Hematopoietic multipotent progenitor cell treated with erythropoietin and hydrocortisone succinate and interleukin-3 and kit ligand, for 4 days (in vitro differentiated cells): ENCODE measurements at regions not wholly inside any gene's neighbourhood (a gene's known extent, or its start where the extent isn't known, plus 50 kb on each side); places are given as distances from the start of the nearest gene placed in this dataset.

Experiments used
- DNase-seq: peaks from one replicate; pipeline ENCODE4 v3.0.0-alpha.2; 2015

GRCh38 chr11:106344394-106344793 lies 266.9 kb downstream of the AASDHPPT start:
- DNase-seq, result no peak

- DNase-seq, result no peak
Observed at GRCh38 chr11:106344966-106345365, 267.5 kb downstream of the AASDHPPT start.

GRCh38 chr11:106353031-106353430 lies 275.6 kb downstream of the AASDHPPT start:
- no peak for DNase-seq

GRCh38 chr11:106369224-106369623 lies 291.8 kb downstream of the AASDHPPT start:
- DNase-seq, result no peak

- DNase-seq, result no peak
Observed at GRCh38 chr11:106378513-106379179, 301.2 kb downstream of the AASDHPPT start.

- no peak for DNase-seq
Observed at GRCh38 chr11:106379265-106379664, 301.8 kb downstream of the AASDHPPT start.

- no peak for DNase-seq
Observed at GRCh38 chr11:106379712-106380111, 302.2 kb downstream of the AASDHPPT start.

- DNase-seq, result no peak
Observed at GRCh38 chr11:106381895-106382294, 304.4 kb downstream of the AASDHPPT start.

GRCh38 chr11:106384429-106384828 lies 307.0 kb downstream of the AASDHPPT start:
- DNase-seq, result no peak

GRCh38 chr11:106386519-106386918 lies 309.1 kb downstream of the AASDHPPT start:
- DNase-seq, result no peak

GRCh38 chr11:106389101-106389500 lies 311.6 kb downstream of the AASDHPPT start:
- no peak for DNase-seq

GRCh38 chr11:106390078-106390477 lies 312.6 kb downstream of the AASDHPPT start:
- DNase-seq, result no peak

- DNase-seq, result no peak
Observed at GRCh38 chr11:106391771-106392420, 314.4 kb downstream of the AASDHPPT start.

GRCh38 chr11:106395716-106396349 lies 318.4 kb downstream of the AASDHPPT start:
- no peak for DNase-seq

GRCh38 chr11:106397787-106398501 lies 320.5 kb downstream of the AASDHPPT start:
- no peak for DNase-seq

- DNase-seq, result no peak
Observed at GRCh38 chr11:106398502-106399075, 321.1 kb downstream of the AASDHPPT start.

- DNase-seq, result no peak
Observed at GRCh38 chr11:106399076-106399511, 321.6 kb downstream of the AASDHPPT start.

- no peak for DNase-seq
Observed at GRCh38 chr11:106399624-106400023, 322.2 kb downstream of the AASDHPPT start.

- no peak for DNase-seq
Observed at GRCh38 chr11:106400949-106401570, 323.6 kb downstream of the AASDHPPT start.

GRCh38 chr11:106403751-106404150 lies 326.3 kb downstream of the AASDHPPT start:
- DNase-seq, result no peak

GRCh38 chr11:106409222-106409621 lies 331.8 kb downstream of the AASDHPPT start:
- no peak for DNase-seq

GRCh38 chr11:106409671-106410070 lies 332.2 kb downstream of the AASDHPPT start:
- no peak for DNase-seq

- no peak for DNase-seq
Observed at GRCh38 chr11:106410902-106411301, 333.4 kb downstream of the AASDHPPT start.
